WTC11 (cell line): ENCODE measurements at regions not wholly inside any gene's neighbourhood (a gene's known extent, or its start where the extent isn't known, plus 50 kb on each side); places are given as distances from the start of the nearest gene placed in this dataset.

Source experiments
- E2F1 ChIP-seq: sonication (generic); formaldehyde crosslinking; IDR thresholded peaks from 2 replicates; pipeline ENCODE4 v1.8.0; 2022; ENCODE audit warnings: mild to moderate bottlenecking, missing genetic modification reagents
- ELF4 ChIP-seq: sonication (generic); formaldehyde crosslinking; IDR thresholded peaks from 2 replicates; pipeline ENCODE4 v1.8.1; 2022; ENCODE audit warnings: low read depth, mild to moderate bottlenecking, moderate library complexity, missing genetic modification reagents
- FOXJ3 ChIP-seq: sonication (generic); formaldehyde crosslinking; IDR thresholded peaks from 2 replicates; pipeline ENCODE4 v1.9.0; 2021; ENCODE audit warnings: missing genetic modification reagents, mild to moderate bottlenecking, borderline replicate concordance
- FOXP1 ChIP-seq: sonication (generic); formaldehyde crosslinking; IDR thresholded peaks from 2 replicates; pipeline ENCODE4 v1.8.0; 2022; ENCODE audit warnings: missing genetic modification reagents, mild to moderate bottlenecking, moderate library complexity, borderline replicate concordance
- MAX ChIP-seq: sonication (generic); formaldehyde crosslinking; IDR thresholded peaks from 2 replicates; pipeline ENCODE4 v1.8.0; 2022; ENCODE audit warnings: mild to moderate bottlenecking, missing genetic modification reagents
- NR2C2 ChIP-seq: sonication (generic); formaldehyde crosslinking; IDR thresholded peaks from 2 replicates; pipeline ENCODE4 v1.8.0; 2022; ENCODE audit warnings: mild to moderate bottlenecking, missing genetic modification reagents
- NR3C1 ChIP-seq: sonication (generic); formaldehyde crosslinking; conservative IDR thresholded peaks from 2 replicates; pipeline ENCODE4 v1.8.1; 2023; ENCODE audit warnings: low read depth, mild to moderate bottlenecking, missing genetic modification reagents
- TEAD1 ChIP-seq: sonication (generic); formaldehyde crosslinking; IDR thresholded peaks from 2 replicates; pipeline ENCODE4 v1.8.0; 2022; ENCODE audit warnings: mild to moderate bottlenecking, missing genetic modification reagents
- ZNF396 ChIP-seq: fragments of 250-450 bp; sonication (Bioruptor Pico); IDR thresholded peaks from 2 replicates; pipeline ENCODE4 v1.8.0; 2021; ENCODE audit warnings: mild to moderate bottlenecking, moderate library complexity, borderline replicate concordance
- TF ChIP-seq, protein P1 (sequence below): fragments of 200-600 bp; IDR thresholded peaks from 2 replicates; pipeline ENCODE4 v1.8.0; 2022; ENCODE audit warnings: antibody characterized with exemption
- TF ChIP-seq, protein P2 (sequence below): sonication (generic); formaldehyde crosslinking; conservative IDR thresholded peaks from 2 replicates; pipeline ENCODE4 v1.8.1; 2022; ENCODE audit warnings: mild to moderate bottlenecking, missing genetic modification reagents

GRCh38 chr1:221419513-221420095 is 322.3 kb downstream of the DUSP10 start:
- TF ChIP-seq, protein P1, sequence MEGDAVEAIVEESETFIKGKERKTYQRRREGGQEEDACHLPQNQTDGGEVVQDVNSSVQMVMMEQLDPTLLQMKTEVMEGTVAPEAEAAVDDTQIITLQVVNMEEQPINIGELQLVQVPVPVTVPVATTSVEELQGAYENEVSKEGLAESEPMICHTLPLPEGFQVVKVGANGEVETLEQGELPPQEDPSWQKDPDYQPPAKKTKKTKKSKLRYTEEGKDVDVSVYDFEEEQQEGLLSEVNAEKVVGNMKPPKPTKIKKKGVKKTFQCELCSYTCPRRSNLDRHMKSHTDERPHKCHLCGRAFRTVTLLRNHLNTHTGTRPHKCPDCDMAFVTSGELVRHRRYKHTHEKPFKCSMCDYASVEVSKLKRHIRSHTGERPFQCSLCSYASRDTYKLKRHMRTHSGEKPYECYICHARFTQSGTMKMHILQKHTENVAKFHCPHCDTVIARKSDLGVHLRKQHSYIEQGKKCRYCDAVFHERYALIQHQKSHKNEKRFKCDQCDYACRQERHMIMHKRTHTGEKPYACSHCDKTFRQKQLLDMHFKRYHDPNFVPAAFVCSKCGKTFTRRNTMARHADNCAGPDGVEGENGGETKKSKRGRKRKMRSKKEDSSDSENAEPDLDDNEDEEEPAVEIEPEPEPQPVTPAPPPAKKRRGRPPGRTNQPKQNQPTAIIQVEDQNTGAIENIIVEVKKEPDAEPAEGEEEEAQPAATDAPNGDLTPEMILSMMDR, result no peak
- TF ChIP-seq, protein P2, sequence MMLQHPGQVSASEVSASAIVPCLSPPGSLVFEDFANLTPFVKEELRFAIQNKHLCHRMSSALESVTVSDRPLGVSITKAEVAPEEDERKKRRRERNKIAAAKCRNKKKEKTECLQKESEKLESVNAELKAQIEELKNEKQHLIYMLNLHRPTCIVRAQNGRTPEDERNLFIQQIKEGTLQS, result no peak
- no peak for TF ChIP-seq MAX (CRISPR knock-in tag)
- no peak for TF ChIP-seq NR3C1 (CRISPR knock-in tag)
- no peak for TF ChIP-seq FOXJ3 (CRISPR knock-in tag)
- no peak for TF ChIP-seq TEAD1 (CRISPR knock-in tag)
- TF ChIP-seq E2F1 (CRISPR knock-in tag), result no peak
- TF ChIP-seq FOXP1 (CRISPR knock-in tag), result no peak
- no peak for TF ChIP-seq ELF4
- no peak for TF ChIP-seq NR2C2 (CRISPR knock-in tag)
- TF ChIP-seq ZNF396 (CRISPR knock-in tag), result no peak
